ENCODE measurements at regions not wholly inside any gene's neighbourhood (a gene's known extent, or its start where the extent isn't known, plus 50 kb on each side); places are given as distances from the start of the nearest gene placed in this dataset.

DNA sequence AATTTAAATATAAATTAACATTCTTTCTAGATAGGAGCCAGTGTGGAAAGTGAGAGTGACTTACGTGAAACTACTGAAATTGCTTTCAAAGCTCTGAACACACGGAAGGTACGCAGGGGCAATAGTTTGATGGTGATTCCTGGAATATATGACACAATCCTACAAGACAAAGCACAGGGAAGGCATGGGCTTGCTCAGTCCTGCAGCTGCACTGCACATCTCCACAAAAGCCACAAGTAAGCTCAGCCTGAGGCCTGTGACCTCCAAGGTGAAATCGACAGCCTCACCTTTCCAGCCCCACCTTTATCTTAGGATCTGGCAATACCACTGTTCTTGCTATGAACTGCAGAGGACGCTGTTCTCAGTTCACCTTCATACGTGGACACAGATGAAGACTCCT lies 109.3 kb upstream of the SCN10A start:
- Histone ChIP-seq H3K4me1 (ENCODE audit: insufficient read depth, poor library complexity, severe bottlenecking) (no peaks in the 10 kb centered on the region), H3K36me3 (ENCODE audit: low read depth) (no peaks in the 10 kb centered on the region), H3K4me3 (ENCODE audit: severe bottlenecking) (no peak overlapping the region), H3K9me3 (ENCODE audit: severe bottlenecking) (no peaks in the 10 kb centered on the region), H3K27me3 (ENCODE audit: insufficient read depth, poor library complexity, severe bottlenecking) (peaks cover 3% of the 10 kb centered on the region), H3K27ac (ENCODE audit: poor library complexity, severe bottlenecking) (no peak overlapping the region)
- DNase-seq (ENCODE audit: low spot score) (no peak), ATAC-seq (ENCODE audit: low read depth) (no peak)
- TF ChIP-seq, protein P1, sequence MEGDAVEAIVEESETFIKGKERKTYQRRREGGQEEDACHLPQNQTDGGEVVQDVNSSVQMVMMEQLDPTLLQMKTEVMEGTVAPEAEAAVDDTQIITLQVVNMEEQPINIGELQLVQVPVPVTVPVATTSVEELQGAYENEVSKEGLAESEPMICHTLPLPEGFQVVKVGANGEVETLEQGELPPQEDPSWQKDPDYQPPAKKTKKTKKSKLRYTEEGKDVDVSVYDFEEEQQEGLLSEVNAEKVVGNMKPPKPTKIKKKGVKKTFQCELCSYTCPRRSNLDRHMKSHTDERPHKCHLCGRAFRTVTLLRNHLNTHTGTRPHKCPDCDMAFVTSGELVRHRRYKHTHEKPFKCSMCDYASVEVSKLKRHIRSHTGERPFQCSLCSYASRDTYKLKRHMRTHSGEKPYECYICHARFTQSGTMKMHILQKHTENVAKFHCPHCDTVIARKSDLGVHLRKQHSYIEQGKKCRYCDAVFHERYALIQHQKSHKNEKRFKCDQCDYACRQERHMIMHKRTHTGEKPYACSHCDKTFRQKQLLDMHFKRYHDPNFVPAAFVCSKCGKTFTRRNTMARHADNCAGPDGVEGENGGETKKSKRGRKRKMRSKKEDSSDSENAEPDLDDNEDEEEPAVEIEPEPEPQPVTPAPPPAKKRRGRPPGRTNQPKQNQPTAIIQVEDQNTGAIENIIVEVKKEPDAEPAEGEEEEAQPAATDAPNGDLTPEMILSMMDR (IDR thresholded peaks at IDR 0.05; ENCODE audit: poor library complexity, severe bottlenecking), result no peak

DNA sequence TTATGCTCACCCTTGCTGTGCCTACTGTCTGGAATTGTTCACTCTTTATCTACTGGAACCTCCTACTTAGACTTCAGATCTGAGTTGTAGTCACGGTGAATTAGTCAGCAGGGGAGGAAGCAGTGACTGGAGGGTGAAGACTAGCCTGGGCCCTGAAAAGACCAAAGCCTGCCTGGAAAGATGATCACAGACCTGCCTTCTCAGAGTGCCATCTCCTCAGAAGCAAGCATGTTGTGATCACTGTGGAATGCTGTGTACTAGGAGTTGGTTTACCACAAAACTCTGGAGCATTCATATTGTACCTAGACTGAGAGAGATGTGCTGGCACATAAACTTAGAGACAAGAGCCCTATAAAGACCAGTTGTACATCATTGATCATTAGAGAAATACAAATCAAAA lies 100.7 kb upstream of the SCN10A start:
- DNase-seq (ENCODE audit: low spot score), result no peak
- H3K36me3 ChIP-seq (ENCODE audit: low read depth), result no peaks in the 10 kb centered on the region
- H3K27me3 ChIP-seq (ENCODE audit: insufficient read depth, poor library complexity, severe bottlenecking), result no peaks in the 10 kb centered on the region
- TF ChIP-seq, protein P1 (IDR thresholded peaks at IDR 0.05; ENCODE audit: poor library complexity, severe bottlenecking), result no peak
- no peak overlapping the region for H3K4me3 ChIP-seq (ENCODE audit: severe bottlenecking)
- no peak overlapping the region for H3K27ac ChIP-seq (ENCODE audit: poor library complexity, severe bottlenecking)
- no peak; the same call in 2 of the 3 replicates for ATAC-seq (ENCODE audit: low read depth)
- no peaks in the 10 kb centered on the region for H3K9me3 ChIP-seq (ENCODE audit: severe bottlenecking)
- no peaks in the 10 kb centered on the region for H3K4me1 ChIP-seq (ENCODE audit: insufficient read depth, poor library complexity, severe bottlenecking)

DNA sequence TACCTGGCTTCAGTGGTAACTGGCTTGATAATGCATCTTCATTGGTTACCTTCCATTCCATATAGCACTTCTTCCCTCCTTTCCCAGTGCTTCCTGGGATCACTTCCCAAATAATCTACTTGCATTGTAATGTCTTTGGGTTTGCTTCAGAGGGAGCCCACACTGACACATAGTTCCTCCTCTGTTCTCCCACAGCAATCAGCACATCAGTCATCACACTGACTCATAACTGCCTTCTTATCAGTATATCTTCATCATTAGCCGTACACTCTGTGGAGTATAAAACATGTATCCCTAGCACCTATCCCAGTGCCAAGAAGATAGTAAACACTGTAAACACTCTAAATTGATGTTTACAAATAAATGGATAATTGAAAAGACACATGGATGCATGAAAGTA lies 91.4 kb upstream of the SCN10A start:
- H3K27ac ChIP-seq (ENCODE audit: poor library complexity, severe bottlenecking), result no peak overlapping the region
- peaks cover 8% of the 10 kb centered on the region for H3K27me3 ChIP-seq (ENCODE audit: insufficient read depth, poor library complexity, severe bottlenecking)
- H3K4me1 ChIP-seq (ENCODE audit: insufficient read depth, poor library complexity, severe bottlenecking), result no peaks in the 10 kb centered on the region
- no peak for DNase-seq (ENCODE audit: low spot score)
- no peaks in the 10 kb centered on the region for H3K9me3 ChIP-seq (ENCODE audit: severe bottlenecking)
- peak; percentile 62; the same call in 1 of the 3 replicates for ATAC-seq (ENCODE audit: low read depth)
- no peaks in the 10 kb centered on the region for H3K36me3 ChIP-seq (ENCODE audit: low read depth)
- H3K4me3 ChIP-seq (ENCODE audit: severe bottlenecking), result no peak overlapping the region
- TF ChIP-seq, protein P1 (IDR thresholded peaks at IDR 0.05; ENCODE audit: poor library complexity, severe bottlenecking), result no peak

DNA sequence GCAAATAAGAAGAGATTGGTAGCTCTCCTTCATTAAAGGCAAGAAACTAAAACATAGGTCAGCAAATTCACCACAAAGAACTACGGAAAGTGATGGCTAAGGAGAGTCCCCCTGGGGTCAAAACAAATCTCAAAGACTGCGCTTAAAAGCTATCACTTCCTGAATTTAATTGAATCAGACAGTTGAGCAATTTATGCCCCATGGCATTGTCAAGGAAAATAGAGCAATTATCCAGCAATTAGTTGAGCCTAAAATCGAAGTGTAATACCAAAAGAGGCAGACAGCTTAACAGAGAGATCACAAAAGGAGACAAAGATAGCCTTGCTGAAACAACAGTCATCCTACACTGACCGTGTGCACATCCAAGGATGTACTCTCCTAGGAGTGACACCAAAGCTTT lies 74.4 kb upstream of the SCN10A start:
- DNase-seq (ENCODE audit: low spot score) (no peak), ATAC-seq (ENCODE audit: low read depth) (no peak)
- TF ChIP-seq, protein P1 (IDR thresholded peaks at IDR 0.05; ENCODE audit: poor library complexity, severe bottlenecking), result no peak
- H3K4me1 ChIP-seq (ENCODE audit: insufficient read depth, poor library complexity, severe bottlenecking), result no peaks in the 10 kb centered on the region
- no peaks in the 10 kb centered on the region for H3K36me3 ChIP-seq (ENCODE audit: low read depth)
- H3K27me3 ChIP-seq (ENCODE audit: insufficient read depth, poor library complexity, severe bottlenecking), result no peaks in the 10 kb centered on the region
- no peaks in the 10 kb centered on the region for H3K9me3 ChIP-seq (ENCODE audit: severe bottlenecking)
- H3K27ac ChIP-seq (ENCODE audit: poor library complexity, severe bottlenecking), result no peak overlapping the region
- H3K4me3 ChIP-seq (ENCODE audit: severe bottlenecking), result no peak overlapping the region

DNA sequence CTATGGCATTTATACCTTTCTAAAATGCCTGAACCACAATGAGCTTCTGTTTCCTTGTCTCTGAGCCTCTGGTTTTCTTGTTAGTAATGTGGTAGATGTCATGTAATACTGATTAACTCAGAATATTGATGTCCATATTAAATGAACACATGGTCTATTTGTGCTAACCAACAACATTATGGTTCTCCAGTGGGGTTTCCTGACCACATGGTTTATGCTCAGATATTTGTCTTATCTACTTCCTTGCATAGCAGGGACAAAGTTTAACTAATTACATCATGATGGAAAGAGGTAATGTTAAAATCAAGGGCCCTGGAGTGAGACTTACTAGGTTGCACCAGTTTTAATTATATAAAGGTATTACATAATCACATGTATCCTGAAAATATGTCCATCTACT lies 62.6 kb upstream of the SCN10A start:
- Histone ChIP-seq H3K4me3 (ENCODE audit: severe bottlenecking) (no peak overlapping the region), H3K36me3 (ENCODE audit: low read depth) (no peaks in the 10 kb centered on the region), H3K9me3 (ENCODE audit: severe bottlenecking) (no peaks in the 10 kb centered on the region), H3K27ac (ENCODE audit: poor library complexity, severe bottlenecking) (no peak overlapping the region), H3K4me1 (ENCODE audit: insufficient read depth, poor library complexity, severe bottlenecking) (no peaks in the 10 kb centered on the region), H3K27me3 (ENCODE audit: insufficient read depth, poor library complexity, severe bottlenecking) (no peaks in the 10 kb centered on the region)
- no peak for DNase-seq (ENCODE audit: low spot score)
- no peak for ATAC-seq (ENCODE audit: low read depth)
- TF ChIP-seq, protein P1 (IDR thresholded peaks at IDR 0.05; ENCODE audit: poor library complexity, severe bottlenecking), result no peak

All from RWPE2 (cell line).